WI38 (cell line): ENCODE measurements at regions not wholly inside any gene's neighbourhood (a gene's known extent, or its start where the extent isn't known, plus 50 kb on each side); places are given as distances from the start of the nearest gene placed in this dataset.

Source experiments
- H3K4me3 ChIP-seq: 2 replicates; pipeline ENCODE4 v1.5.1; 2011; ENCODE audit warnings: low read depth, mild to moderate bottlenecking, control low read depth, low read length
- CTCF ChIP-seq: IDR thresholded peaks from 2 replicates; pipeline ENCODE4 v1.5.1; 2012; ENCODE audit warnings: low read depth, mild to moderate bottlenecking, control low read depth, low read length

GRCh38 chr21:34017039-34017961 is 56.1 kb upstream of the MRPS6 start:
- no peak overlapping the region for H3K4me3 ChIP-seq
- TF ChIP-seq CTCF, result no peak

- no peak overlapping the region for H3K4me3 ChIP-seq
- no peak for TF ChIP-seq CTCF
Observed at GRCh38 chr21:34012640-34013039, 60.7 kb upstream of the MRPS6 start.

GRCh38 chr21:34011660-34012059 is 61.7 kb upstream of the MRPS6 start:
- H3K4me3 ChIP-seq, result no peak overlapping the region
- no peak for TF ChIP-seq CTCF

DNA sequence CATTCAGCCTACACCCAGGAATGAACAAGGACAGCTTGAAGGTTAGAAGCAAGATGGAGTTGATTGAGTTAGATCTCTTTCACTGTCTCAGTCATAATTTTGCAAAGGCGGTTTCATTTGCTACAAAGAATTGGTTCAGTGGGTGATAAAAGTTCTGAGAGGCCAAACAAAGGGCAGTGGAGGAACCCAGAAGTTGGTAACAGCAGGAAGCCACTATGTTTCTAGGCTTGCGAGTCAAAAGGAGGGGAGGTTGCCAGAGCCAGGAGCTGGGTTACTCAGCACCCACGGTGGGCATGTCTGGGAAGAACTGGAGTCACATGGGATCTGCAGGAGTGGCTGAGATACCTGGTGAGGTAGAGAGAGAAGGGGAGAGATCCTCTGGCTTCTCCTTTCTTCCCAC is 64.2 kb upstream of the MRPS6 start:
- no peak for TF ChIP-seq CTCF
- H3K4me3 ChIP-seq, result no peak overlapping the region

DNA sequence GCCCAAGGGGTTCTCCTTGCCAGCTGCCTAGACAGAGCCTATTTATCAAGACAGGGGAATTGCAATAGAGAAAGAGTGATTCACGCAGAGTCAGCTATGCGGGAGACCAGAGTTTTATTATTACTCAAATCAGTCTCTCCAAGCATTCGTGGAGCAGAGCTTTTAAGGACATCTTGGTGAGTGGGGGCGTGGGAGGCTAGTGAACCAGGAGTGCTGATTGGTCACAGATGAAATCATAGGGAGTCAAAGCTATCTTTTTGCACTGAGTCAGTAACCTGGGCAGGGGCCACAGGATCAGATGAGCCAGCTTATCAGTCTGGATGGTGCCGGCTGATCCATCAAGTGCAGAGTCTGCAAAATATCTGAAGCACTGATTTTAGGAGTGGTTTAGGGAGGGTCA is 64.8 kb upstream of the MRPS6 start:
- no peak overlapping the region for H3K4me3 ChIP-seq
- TF ChIP-seq CTCF, result no peak

GRCh38 chr21:34006611-34007168 is 66.7 kb upstream of the MRPS6 start:
- H3K4me3 ChIP-seq, result no peak overlapping the region
- no peak for TF ChIP-seq CTCF

- TF ChIP-seq CTCF, result no peak
- H3K4me3 ChIP-seq, result no peak overlapping the region
Observed at GRCh38 chr21:34004974-34005373, 68.4 kb upstream of the MRPS6 start.
